Body of pancreas (tissue), 4 donors: ENCODE measurements at regions not wholly inside any gene's neighbourhood (a gene's known extent, or its start where the extent isn't known, plus 50 kb on each side); places are given as distances from the start of the nearest gene placed in this dataset.

ENCODE experiments used
- POLR2A ChIP-seq, 3 donors: fragments of 450-650 bp; IDR thresholded peaks; one replicate each; pipeline ENCODE4 v1.6.1; 2016; ENCODE audit warnings: antibody characterized with exemption in 3 of 3, mild to moderate bottlenecking in 2 of 3
- TF ChIP-seq, protein P1 (sequence below), 7 experiments: fragments of 450-650 bp in 4 of 7; fragments of 200-600 bp in 3 of 7; sonication (generic) in 3 of 7; IDR thresholded peaks; one replicate each; pipeline ENCODE4 v1.5.1; 2016 to 2019; ENCODE audit warnings: antibody characterized with exemption in 7 of 7

- TF ChIP-seq, protein P1, sequence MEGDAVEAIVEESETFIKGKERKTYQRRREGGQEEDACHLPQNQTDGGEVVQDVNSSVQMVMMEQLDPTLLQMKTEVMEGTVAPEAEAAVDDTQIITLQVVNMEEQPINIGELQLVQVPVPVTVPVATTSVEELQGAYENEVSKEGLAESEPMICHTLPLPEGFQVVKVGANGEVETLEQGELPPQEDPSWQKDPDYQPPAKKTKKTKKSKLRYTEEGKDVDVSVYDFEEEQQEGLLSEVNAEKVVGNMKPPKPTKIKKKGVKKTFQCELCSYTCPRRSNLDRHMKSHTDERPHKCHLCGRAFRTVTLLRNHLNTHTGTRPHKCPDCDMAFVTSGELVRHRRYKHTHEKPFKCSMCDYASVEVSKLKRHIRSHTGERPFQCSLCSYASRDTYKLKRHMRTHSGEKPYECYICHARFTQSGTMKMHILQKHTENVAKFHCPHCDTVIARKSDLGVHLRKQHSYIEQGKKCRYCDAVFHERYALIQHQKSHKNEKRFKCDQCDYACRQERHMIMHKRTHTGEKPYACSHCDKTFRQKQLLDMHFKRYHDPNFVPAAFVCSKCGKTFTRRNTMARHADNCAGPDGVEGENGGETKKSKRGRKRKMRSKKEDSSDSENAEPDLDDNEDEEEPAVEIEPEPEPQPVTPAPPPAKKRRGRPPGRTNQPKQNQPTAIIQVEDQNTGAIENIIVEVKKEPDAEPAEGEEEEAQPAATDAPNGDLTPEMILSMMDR (IDR thresholded peaks at IDR 0.05): no peak
- TF ChIP-seq POLR2A (IDR thresholded peaks at IDR 0.05): no peak
These were observed 177.6 kb upstream of the HDAC9 start for GRCh38 chr7:18317941-18318340.
